GM12878 (cell line): ENCODE measurements at regions not wholly inside any gene's neighbourhood (a gene's known extent, or its start where the extent isn't known, plus 50 kb on each side); places are given as distances from the start of the nearest gene placed in this dataset.

ENCODE experiments used
- ATAC-seq: fragments of 200-7000 bp; cut with Tn5 transposase; 3 replicates; pipeline ENCODE4 v1.9.1; 2020; ENCODE audit warnings: mild to moderate bottlenecking, moderate library complexity
- BruUV-seq: library from RNA; stranded (reverse); fragments of 400-500 nt; replicated peaks from 2 replicates; lab custom pipeline; 2021; lab: Mats Ljungman, UMichigan
- CTCF ChIA-PET: fragments of 300-600 bp; sonication (Branson Sonifier 250); formaldehyde crosslinking; extraction: SDS; loops from one replicate; lab custom pipeline; 2021; ENCODE audit warnings: inconsistent platforms; lab: Yijun Ruan, JAX
- POLR2A ChIA-PET: fragments of 350-600 bp; formaldehyde crosslinking; extraction: SDS; loops from one replicate; lab custom pipeline; 2021; ENCODE audit warnings: inconsistent platforms; lab: Charles Lee
- RAD21 ChIA-PET: fragments of 300-600 bp; sonication (Branson Sonifier 250); formaldehyde crosslinking; loops from one replicate; lab custom pipeline; 2023; ENCODE audit warnings: antibody characterized with exemption; ENCODE audit not compliant: unreplicated experiment; lab: Charles Lee
- SMC1A ChIA-PET: fragments of 300-600 bp; sonication (Branson Sonifier 250); formaldehyde crosslinking; loops from one replicate; lab custom pipeline; 2023; ENCODE audit not compliant: unreplicated experiment, uncharacterized antibody; lab: Charles Lee
- DNase-seq: peaks from one replicate; pipeline ENCODE4 v3.0.0-alpha.2; 2011; ENCODE audit warnings: low read depth, low spot score
- FAIRE-seq: peaks from 3 replicates; lab custom pipeline; 2011; peaks lifted over from hg19 to GRCh38; lab: Jason Lieb, UNC
- H2AFZ ChIP-seq: 2 replicates; pipeline ENCODE4 v1.6.0; 2011; ENCODE audit warnings: low read depth, low read length, control low read depth; ENCODE audit not compliant: control insufficient read depth
- H3K27ac ChIP-seq: 2 replicates; pipeline ENCODE4 v1.5.1; 2011; ENCODE audit warnings: control low read depth; ENCODE audit not compliant: control insufficient read depth, insufficient read depth
- H3K27me3 ChIP-seq, 2 experiments: replicated peaks in 1 of 2; 2 replicates each; pipeline versions ENCODE4 v1.6.0 to v1.6.1; 2011; ENCODE audit warnings: low read length in 1 of 2; ENCODE audit not compliant: control insufficient read depth in 2 of 2, insufficient read depth in 2 of 2
- H3K36me3 ChIP-seq, 2 experiments: 2 replicates each; pipeline ENCODE4 v1.5.1; 2011; ENCODE audit warnings: low read length in 1 of 2; ENCODE audit not compliant: control insufficient read depth in 2 of 2, insufficient read depth in 2 of 2
- H3K4me1 ChIP-seq: 2 replicates; pipeline ENCODE4 v1.6.1; 2011; ENCODE audit warnings: mild to moderate bottlenecking, low read length, moderate library complexity, mixed read lengths; ENCODE audit not compliant: control insufficient read depth, insufficient read depth
- H3K4me2 ChIP-seq: 2 replicates; pipeline ENCODE4 v1.6.0; 2011; ENCODE audit warnings: control low read depth; ENCODE audit not compliant: control insufficient read depth, insufficient read depth
- H3K4me3 ChIP-seq: fragments of 200-600 bp; sonication (generic); 2 replicates; pipeline ENCODE4 v1.5.1; 2016
- H3K79me2 ChIP-seq: 2 replicates; pipeline ENCODE4 v1.6.0; 2011; ENCODE audit warnings: low read length; ENCODE audit not compliant: control insufficient read depth, insufficient read depth
- H3K9ac ChIP-seq: 2 replicates; pipeline ENCODE4 v1.8.0; 2011; ENCODE audit warnings: low read length, control low read depth, mixed read lengths; ENCODE audit not compliant: control insufficient read depth, insufficient read depth
- H3K9me3 ChIP-seq: replicated peaks from 3 replicates; pipeline ENCODE4 v1.5.1; 2011; ENCODE audit warnings: mild to moderate bottlenecking, low read length; ENCODE audit not compliant: control insufficient read depth, insufficient read depth
- H4K20me1 ChIP-seq: 2 replicates; pipeline ENCODE4 v1.6.0; 2011; ENCODE audit not compliant: control insufficient read depth, insufficient read depth
- CBFB ChIP-seq: IDR thresholded peaks from 2 replicates; pipeline ENCODE4 v1.6.1; 2016; ENCODE audit warnings: antibody characterized with exemption, low read depth
- GABPA ChIP-seq: IDR thresholded peaks from 2 replicates; pipeline ENCODE4 v1.6.1; 2014; ENCODE audit warnings: antibody characterized with exemption, low read depth, mild to moderate bottlenecking, inconsistent platforms
- MXI1 ChIP-seq: fragments of 150-350 bp; IDR thresholded peaks from 2 replicates; pipeline ENCODE4 v1.6.1; 2011; ENCODE audit warnings: low read depth, mild to moderate bottlenecking, inconsistent platforms, low read length, improper control_type of control experiment
- NFIC ChIP-seq: IDR thresholded peaks from 2 replicates; pipeline ENCODE4 v1.6.1; 2012; ENCODE audit warnings: low read depth, mild to moderate bottlenecking, inconsistent platforms, low read length, moderate library complexity
- POLR2AphosphoS5 ChIP-seq: IDR thresholded peaks from 2 replicates; pipeline ENCODE4 v1.6.1; 2011; ENCODE audit warnings: mild to moderate bottlenecking, low read length, inconsistent platforms
- POU2F2 ChIP-seq: IDR thresholded peaks from 3 replicates; pipeline ENCODE4 v1.6.1; 2011; ENCODE audit warnings: low read depth, mild to moderate bottlenecking, low read length, borderline replicate concordance
- SMARCA5 ChIP-seq: fragments of 450-650 bp; IDR thresholded peaks from 2 replicates; pipeline ENCODE4 v1.6.1; 2017; ENCODE audit warnings: mild to moderate bottlenecking
- SUZ12 ChIP-seq: fragments of 200-600 bp; sonication (generic); IDR thresholded peaks from one replicate; pipeline ENCODE4 v1.6.1; 2018; ENCODE audit warnings: antibody characterized with exemption, mild to moderate bottlenecking; ENCODE audit not compliant: unreplicated experiment
- ZNF207 ChIP-seq: fragments of 450-650 bp; IDR thresholded peaks from 2 replicates; pipeline ENCODE4 v1.6.1; 2014; ENCODE audit warnings: antibody characterized with exemption, mild to moderate bottlenecking, borderline replicate concordance
- WGBS: methylation state at CpG from one replicate; pipeline ENCODE4 v1.1.6; 2016; ENCODE audit warnings: low lambda C conversion rate; ENCODE audit not compliant: insufficient replicate concordance, insufficient coverage; ENCODE audit errors: missing lambda C conversion rate; 5-methylcytosine and 5-hydroxymethylcytosine counted together
- in situ Hi-C: fragments of 300-500 bp; cut with MboI; formaldehyde crosslinking; loops from 9 replicates; pipeline ENCODE4 v1.14.3; 2018; ENCODE audit warnings: mixed read lengths
- intact Hi-C: fragments of 100-400 bp; cut with micrococcal nuclease; formaldehyde crosslinking; loops from one replicate; pipeline ENCODE4 v1.14.2; 2022; ENCODE audit not compliant: unreplicated experiment
- TF ChIP-seq, protein P1 (sequence below): IDR thresholded peaks from 2 replicates; pipeline ENCODE4 v1.6.1; 2012; ENCODE audit warnings: low read depth, low read length, improper control_type of control experiment
- TF ChIP-seq, protein P2 (sequence below): fragments of 450-650 bp; IDR thresholded peaks from 2 replicates; pipeline ENCODE4 v1.6.1; 2017; ENCODE audit warnings: mild to moderate bottlenecking, moderate library complexity
- TF ChIP-seq, protein P3 (sequence below): fragments of 150-350 bp; IDR thresholded peaks from 2 replicates; pipeline ENCODE4 v1.6.1; 2016; ENCODE audit warnings: low read depth, low read length
- TF ChIP-seq, protein P4 (sequence below): fragments of 450-650 bp; formaldehyde crosslinking; IDR thresholded peaks from 2 replicates; pipeline ENCODE4 v1.4.0; 2022; ENCODE audit warnings: mild to moderate bottlenecking, moderate library complexity

DNA sequence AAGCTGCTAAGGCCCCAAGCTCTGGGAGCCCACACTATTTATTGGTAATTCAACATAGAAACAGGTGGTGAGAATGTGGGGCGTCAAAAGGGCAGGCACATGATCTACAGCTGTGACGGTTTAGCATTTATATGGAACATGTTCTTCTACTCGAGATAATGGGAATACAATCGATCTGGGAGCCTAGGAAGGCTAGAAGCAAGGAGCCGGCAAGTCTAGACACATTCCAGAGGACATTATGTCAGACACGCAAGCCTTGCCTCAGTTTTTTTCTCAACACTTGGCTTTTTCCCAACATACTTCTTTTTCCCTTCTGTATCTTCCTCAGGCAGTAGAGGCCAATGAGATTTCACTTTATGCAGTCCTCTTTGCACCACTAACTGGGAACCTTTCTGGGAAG lies 315.7 kb upstream of the SLITRK5 start (continued):
- TF ChIP-seq, protein P1, sequence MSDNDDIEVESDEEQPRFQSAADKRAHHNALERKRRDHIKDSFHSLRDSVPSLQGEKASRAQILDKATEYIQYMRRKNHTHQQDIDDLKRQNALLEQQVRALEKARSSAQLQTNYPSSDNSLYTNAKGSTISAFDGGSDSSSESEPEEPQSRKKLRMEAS: no peak
- TF ChIP-seq POU2F2 (no peak), MXI1 (no peak)

DNA sequence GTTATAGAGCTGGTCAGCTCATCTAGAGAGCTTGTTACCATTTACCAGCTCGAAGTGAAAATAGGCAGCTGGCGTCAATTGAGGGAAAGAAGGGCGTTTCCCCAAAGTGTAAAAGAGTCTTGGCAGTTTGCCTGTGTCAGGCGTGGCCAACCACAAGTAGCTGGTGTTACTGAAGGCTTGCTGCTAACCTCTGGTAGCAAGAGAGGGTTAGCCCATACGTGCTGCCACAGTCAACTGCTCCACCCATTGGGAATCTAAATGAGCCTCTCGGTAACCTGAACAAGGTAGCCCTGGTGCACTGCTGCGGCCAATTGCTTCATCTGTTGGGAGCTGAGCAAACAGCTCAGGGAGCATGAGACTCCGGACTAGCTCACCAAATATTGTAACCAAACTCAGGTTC lies 314.9 kb upstream of the SLITRK5 start:
- DNase-seq (no peak), ATAC-seq (peak; percentile 29; the same call in 2 of the 3 replicates), FAIRE-seq (no peak)
- Histone ChIP-seq H3K4me1 (no peaks in the 10 kb centered on the region), H3K27me3 (no peaks in the 10 kb centered on the region), H3K9ac (no peak overlapping the region), H3K4me2 (no peak overlapping the region), H3K36me3 (no peaks in the 10 kb centered on the region), H4K20me1 (no peaks in the 10 kb centered on the region), H2AFZ (no peak overlapping the region), H3K4me3 (no peak overlapping the region), H3K27ac (no peak overlapping the region), H3K79me2 (no peaks in the 10 kb centered on the region), H3K9me3 (no peaks in the 10 kb centered on the region)
- SMC1A ChIA-PET: interaction anchor here (1.8 kb wide), 1 partner anchor 28 kb away, joined by 6 read pairs; no protein-coding TSS in a partner anchor
- in situ Hi-C loops (no loop called here), intact Hi-C loops (no loop called here)
- BruUV-seq: no TSS peak
- CTCF ChIA-PET: no interaction called here
- RAD21 ChIA-PET: no interaction called here
- POLR2A ChIA-PET: no interaction called here
- WGBS: 27% methylated on average over 8 of the region's 8 CpGs
- TF ChIP-seq, protein P2, sequence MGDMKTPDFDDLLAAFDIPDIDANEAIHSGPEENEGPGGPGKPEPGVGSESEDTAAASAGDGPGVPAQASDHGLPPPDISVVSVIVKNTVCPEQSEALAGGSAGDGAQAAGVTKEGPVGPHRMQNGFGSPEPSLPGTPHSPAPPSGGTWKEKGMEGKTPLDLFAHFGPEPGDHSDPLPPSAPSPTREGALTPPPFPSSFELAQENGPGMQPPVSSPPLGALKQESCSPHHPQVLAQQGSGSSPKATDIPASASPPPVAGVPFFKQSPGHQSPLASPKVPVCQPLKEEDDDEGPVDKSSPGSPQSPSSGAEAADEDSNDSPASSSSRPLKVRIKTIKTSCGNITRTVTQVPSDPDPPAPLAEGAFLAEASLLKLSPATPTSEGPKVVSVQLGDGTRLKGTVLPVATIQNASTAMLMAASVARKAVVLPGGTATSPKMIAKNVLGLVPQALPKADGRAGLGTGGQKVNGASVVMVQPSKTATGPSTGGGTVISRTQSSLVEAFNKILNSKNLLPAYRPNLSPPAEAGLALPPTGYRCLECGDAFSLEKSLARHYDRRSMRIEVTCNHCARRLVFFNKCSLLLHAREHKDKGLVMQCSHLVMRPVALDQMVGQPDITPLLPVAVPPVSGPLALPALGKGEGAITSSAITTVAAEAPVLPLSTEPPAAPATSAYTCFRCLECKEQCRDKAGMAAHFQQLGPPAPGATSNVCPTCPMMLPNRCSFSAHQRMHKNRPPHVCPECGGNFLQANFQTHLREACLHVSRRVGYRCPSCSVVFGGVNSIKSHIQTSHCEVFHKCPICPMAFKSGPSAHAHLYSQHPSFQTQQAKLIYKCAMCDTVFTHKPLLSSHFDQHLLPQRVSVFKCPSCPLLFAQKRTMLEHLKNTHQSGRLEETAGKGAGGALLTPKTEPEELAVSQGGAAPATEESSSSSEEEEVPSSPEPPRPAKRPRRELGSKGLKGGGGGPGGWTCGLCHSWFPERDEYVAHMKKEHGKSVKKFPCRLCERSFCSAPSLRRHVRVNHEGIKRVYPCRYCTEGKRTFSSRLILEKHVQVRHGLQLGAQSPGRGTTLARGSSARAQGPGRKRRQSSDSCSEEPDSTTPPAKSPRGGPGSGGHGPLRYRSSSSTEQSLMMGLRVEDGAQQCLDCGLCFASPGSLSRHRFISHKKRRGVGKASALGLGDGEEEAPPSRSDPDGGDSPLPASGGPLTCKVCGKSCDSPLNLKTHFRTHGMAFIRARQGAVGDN: no peak
- no peak for TF ChIP-seq SMARCA5
- TF ChIP-seq GABPA: no peak
- no peak for TF ChIP-seq NFIC
- no peak for TF ChIP-seq POLR2AphosphoS5
- no peak for TF ChIP-seq SUZ12
- no peak for TF ChIP-seq CBFB
- TF ChIP-seq, protein P3, sequence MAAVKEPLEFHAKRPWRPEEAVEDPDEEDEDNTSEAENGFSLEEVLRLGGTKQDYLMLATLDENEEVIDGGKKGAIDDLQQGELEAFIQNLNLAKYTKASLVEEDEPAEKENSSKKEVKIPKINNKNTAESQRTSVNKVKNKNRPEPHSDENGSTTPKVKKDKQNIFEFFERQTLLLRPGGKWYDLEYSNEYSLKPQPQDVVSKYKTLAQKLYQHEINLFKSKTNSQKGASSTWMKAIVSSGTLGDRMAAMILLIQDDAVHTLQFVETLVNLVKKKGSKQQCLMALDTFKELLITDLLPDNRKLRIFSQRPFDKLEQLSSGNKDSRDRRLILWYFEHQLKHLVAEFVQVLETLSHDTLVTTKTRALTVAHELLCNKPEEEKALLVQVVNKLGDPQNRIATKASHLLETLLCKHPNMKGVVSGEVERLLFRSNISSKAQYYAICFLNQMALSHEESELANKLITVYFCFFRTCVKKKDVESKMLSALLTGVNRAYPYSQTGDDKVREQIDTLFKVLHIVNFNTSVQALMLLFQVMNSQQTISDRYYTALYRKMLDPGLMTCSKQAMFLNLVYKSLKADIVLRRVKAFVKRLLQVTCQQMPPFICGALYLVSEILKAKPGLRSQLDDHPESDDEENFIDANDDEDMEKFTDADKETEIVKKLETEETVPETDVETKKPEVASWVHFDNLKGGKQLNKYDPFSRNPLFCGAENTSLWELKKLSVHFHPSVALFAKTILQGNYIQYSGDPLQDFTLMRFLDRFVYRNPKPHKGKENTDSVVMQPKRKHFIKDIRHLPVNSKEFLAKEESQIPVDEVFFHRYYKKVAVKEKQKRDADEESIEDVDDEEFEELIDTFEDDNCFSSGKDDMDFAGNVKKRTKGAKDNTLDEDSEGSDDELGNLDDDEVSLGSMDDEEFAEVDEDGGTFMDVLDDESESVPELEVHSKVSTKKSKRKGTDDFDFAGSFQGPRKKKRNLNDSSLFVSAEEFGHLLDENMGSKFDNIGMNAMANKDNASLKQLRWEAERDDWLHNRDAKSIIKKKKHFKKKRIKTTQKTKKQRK: no peak
- no peak for TF ChIP-seq ZNF207
- TF ChIP-seq, protein P4, sequence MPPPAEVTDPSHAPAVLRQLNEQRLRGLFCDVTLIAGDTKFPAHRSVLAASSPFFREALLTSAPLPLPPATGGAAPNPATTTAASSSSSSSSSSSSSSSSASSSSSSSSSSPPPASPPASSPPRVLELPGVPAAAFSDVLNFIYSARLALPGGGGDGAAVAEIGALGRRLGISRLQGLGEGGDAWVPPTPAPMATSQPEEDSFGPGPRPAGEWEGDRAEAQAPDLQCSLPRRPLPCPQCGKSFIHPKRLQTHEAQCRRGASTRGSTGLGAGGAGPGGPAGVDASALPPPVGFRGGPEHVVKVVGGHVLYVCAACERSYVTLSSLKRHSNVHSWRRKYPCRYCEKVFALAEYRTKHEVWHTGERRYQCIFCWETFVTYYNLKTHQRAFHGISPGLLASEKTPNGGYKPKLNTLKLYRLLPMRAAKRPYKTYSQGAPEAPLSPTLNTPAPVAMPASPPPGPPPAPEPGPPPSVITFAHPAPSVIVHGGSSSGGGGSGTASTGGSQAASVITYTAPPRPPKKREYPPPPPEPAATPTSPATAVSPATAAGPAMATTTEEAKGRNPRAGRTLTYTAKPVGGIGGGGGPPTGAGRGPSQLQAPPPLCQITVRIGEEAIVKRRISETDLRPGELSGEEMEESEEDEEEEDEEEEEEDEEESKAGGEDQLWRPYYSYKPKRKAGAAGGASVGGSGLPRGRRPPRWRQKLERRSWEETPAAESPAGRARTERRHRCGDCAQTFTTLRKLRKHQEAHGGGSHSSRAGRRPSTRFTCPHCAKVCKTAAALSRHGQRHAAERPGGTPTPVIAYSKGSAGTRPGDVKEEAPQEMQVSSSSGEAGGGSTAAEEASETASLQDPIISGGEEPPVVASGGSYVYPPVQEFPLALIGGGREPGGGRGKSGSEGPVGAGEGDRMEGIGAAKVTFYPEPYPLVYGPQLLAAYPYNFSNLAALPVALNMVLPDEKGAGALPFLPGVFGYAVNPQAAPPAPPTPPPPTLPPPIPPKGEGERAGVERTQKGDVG (CRISPR knock-in tag): no peak
